ENCODE measurements at regions not wholly inside any gene's neighbourhood (a gene's known extent, or its start where the extent isn't known, plus 50 kb on each side); places are given as distances from the start of the nearest gene placed in this dataset.

- Histone ChIP-seq H3K27me3 (ENCODE audit: low read depth, low read length) (no peaks in the 10 kb centered on the region), H2AFZ (ENCODE audit: low read depth, low read length) (no peak overlapping the region), H3K9ac (ENCODE audit: low read length) (no peak overlapping the region), H3K4me1 (ENCODE audit: low read length) (no peaks in the 10 kb centered on the region), H3K4me2 (ENCODE audit: low read length) (no peak overlapping the region), H3K9me3 (ENCODE audit: insufficient read depth, low read length) (no peaks in the 10 kb centered on the region; the same call in 1 of the 2 replicates), H4K20me1 (ENCODE audit: insufficient read depth, low read length) (no peaks in the 10 kb centered on the region), H3K79me2 (ENCODE audit: low read length) (no peaks in the 10 kb centered on the region), H3K4me3 (ENCODE audit: low read length) (no peak overlapping the region), H3K36me3 (replicated peaks; ENCODE audit: low read depth, low read length) (peaks cover 3% of the 10 kb centered on the region), H3K27ac (ENCODE audit: low read length) (no peak overlapping the region)
- TF ChIP-seq EZH2phosphoT487 (IDR thresholded peaks at IDR 0.05; ENCODE audit: low read depth) (no peak), CTCF (IDR thresholded peaks at IDR 0.05; ENCODE audit: low read depth, low read length) (no peak)
These were observed 2358.4 kb downstream of the PCDH9 start for GRCh38 chr13:64871742-64872141.

- Histone ChIP-seq H3K4me1 (ENCODE audit: low read length) (no peaks in the 10 kb centered on the region), H3K27ac (ENCODE audit: low read length) (no peak overlapping the region), H3K4me3 (ENCODE audit: low read length) (no peak overlapping the region), H2AFZ (ENCODE audit: low read depth, low read length) (no peak overlapping the region), H3K36me3 (replicated peaks; ENCODE audit: low read depth, low read length) (peaks cover 3% of the 10 kb centered on the region), H3K27me3 (ENCODE audit: low read depth, low read length) (no peaks in the 10 kb centered on the region), H3K9ac (ENCODE audit: low read length) (no peak overlapping the region), H3K4me2 (ENCODE audit: low read length) (no peak overlapping the region), H3K79me2 (ENCODE audit: low read length) (no peaks in the 10 kb centered on the region), H4K20me1 (ENCODE audit: insufficient read depth, low read length) (no peaks in the 10 kb centered on the region), H3K9me3 (ENCODE audit: insufficient read depth, low read length) (no peaks in the 10 kb centered on the region; the same call in 1 of the 2 replicates)
- TF ChIP-seq CTCF (IDR thresholded peaks at IDR 0.05; ENCODE audit: low read depth, low read length) (no peak), EZH2phosphoT487 (IDR thresholded peaks at IDR 0.05; ENCODE audit: low read depth) (no peak)
These were observed 2360.6 kb downstream of the PCDH9 start for GRCh38 chr13:64869539-64869938.

- no peak overlapping the region for H2AFZ ChIP-seq (ENCODE audit: low read depth, low read length)
- H3K79me2 ChIP-seq (ENCODE audit: low read length) = no peaks in the 10 kb centered on the region
- H3K36me3 ChIP-seq (replicated peaks; ENCODE audit: low read depth, low read length) = peaks cover 3% of the 10 kb centered on the region
- no peaks in the 10 kb centered on the region for H4K20me1 ChIP-seq (ENCODE audit: insufficient read depth, low read length)
- H3K27me3 ChIP-seq (ENCODE audit: low read depth, low read length) = no peaks in the 10 kb centered on the region
- TF ChIP-seq CTCF (IDR thresholded peaks at IDR 0.05; ENCODE audit: low read depth, low read length) = no peak
- no peak for TF ChIP-seq EZH2phosphoT487 (IDR thresholded peaks at IDR 0.05; ENCODE audit: low read depth)
- no peaks in the 10 kb centered on the region for H3K4me1 ChIP-seq (ENCODE audit: low read length)
- no peak overlapping the region for H3K9ac ChIP-seq (ENCODE audit: low read length)
- no peaks in the 10 kb centered on the region; the same call in 1 of the 2 replicates for H3K9me3 ChIP-seq (ENCODE audit: insufficient read depth, low read length)
- no peak overlapping the region for H3K27ac ChIP-seq (ENCODE audit: low read length)
- no peak overlapping the region for H3K4me3 ChIP-seq (ENCODE audit: low read length)
- H3K4me2 ChIP-seq (ENCODE audit: low read length) = no peak overlapping the region
These were observed 2362.3 kb downstream of the PCDH9 start for GRCh38 chr13:64867856-64868255.

GRCh38 chr13:64866331-64866730 is 2363.8 kb downstream of the PCDH9 start:
- no peak overlapping the region for H2AFZ ChIP-seq (ENCODE audit: low read depth, low read length)

More at GRCh38 chr13:64866331-64866730, 2363.8 kb downstream of the PCDH9 start:
- Histone ChIP-seq H3K4me2 (ENCODE audit: low read length) (no peak overlapping the region), H3K4me3 (ENCODE audit: low read length) (no peak overlapping the region), H3K4me1 (ENCODE audit: low read length) (no peaks in the 10 kb centered on the region), H3K27me3 (ENCODE audit: low read depth, low read length) (no peaks in the 10 kb centered on the region), H3K9me3 (ENCODE audit: insufficient read depth, low read length) (no peaks in the 10 kb centered on the region; the same call in 1 of the 2 replicates), H3K36me3 (replicated peaks; ENCODE audit: low read depth, low read length) (peaks cover 3% of the 10 kb centered on the region), H4K20me1 (ENCODE audit: insufficient read depth, low read length) (no peaks in the 10 kb centered on the region), H3K79me2 (ENCODE audit: low read length) (no peaks in the 10 kb centered on the region), H3K9ac (ENCODE audit: low read length) (no peak overlapping the region), H3K27ac (ENCODE audit: low read length) (no peak overlapping the region)
- no peak for TF ChIP-seq EZH2phosphoT487 (IDR thresholded peaks at IDR 0.05; ENCODE audit: low read depth)
- no peak for TF ChIP-seq CTCF (IDR thresholded peaks at IDR 0.05; ENCODE audit: low read depth, low read length)
